ENCODE measurements at regions not wholly inside any gene's neighbourhood (a gene's known extent, or its start where the extent isn't known, plus 50 kb on each side); places are given as distances from the start of the nearest gene placed in this dataset.
"Not testable (repeated sequence)": the region's sequence is repeated elsewhere in the genome, so short reads cannot be mapped to it uniquely, and the experiment has no call there.

DNA sequence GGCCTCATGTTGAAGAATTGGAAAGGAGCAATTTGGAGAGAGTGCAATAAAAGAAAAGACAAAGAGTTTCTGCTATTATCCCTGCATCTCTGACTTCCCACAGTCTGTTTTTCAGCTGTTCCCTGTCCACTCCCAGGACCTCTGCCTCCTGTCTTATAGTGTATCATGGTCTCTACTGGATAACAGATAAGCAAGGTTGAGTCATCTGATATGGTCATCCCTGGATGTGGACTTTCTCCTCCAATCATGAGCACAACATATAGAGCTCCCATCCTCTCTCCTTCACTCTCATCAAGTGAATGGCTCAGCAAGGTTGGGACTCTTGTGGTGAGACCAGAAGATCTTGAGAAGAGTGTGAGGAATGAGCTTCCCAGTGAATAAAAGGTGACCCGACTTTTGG lies 123.1 kb downstream of the PLCE1 start:
- H3K4me3 ChIP-seq (replicated peaks in 1 of 2; ENCODE audit: low read depth in 2 of 2, low read length in 2 of 2), result no peak overlapping the region
- DNase-seq (ENCODE audit: low read depth in 2 of 2), result no peak
- no peak for TF ChIP-seq CTCF (IDR thresholded peaks at IDR 0.05; ENCODE audit: low read depth, low read length)

DNA sequence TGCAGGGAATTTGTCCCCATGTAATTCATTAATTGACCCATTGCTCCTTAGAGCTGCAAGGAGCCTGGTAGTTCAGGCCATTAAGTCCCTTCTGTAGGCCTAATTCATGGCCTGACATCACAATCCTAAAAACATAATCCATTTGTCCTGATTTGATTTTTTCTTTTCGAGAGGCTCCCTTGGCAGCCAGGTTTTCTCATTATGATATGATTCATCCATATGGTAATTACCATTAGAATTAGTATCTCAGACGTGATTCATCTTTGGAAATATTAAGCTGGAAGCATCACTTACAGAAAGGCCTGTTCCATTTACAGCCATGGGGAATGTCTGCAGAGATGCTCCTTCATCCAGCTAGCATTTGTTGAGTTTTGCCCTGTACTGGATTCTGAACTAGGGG lies 128.5 kb downstream of the PLCE1 start:
- TF ChIP-seq CTCF (IDR thresholded peaks at IDR 0.05; ENCODE audit: low read depth, low read length), result no peak
- DNase-seq (ENCODE audit: low read depth in 2 of 2), result no peak
- no peak overlapping the region for H3K4me3 ChIP-seq (replicated peaks in 1 of 2; ENCODE audit: low read depth in 2 of 2, low read length in 2 of 2)

GRCh38 chr10:94123258-94123995 lies 129.7 kb downstream of the PLCE1 start:
- peak; percentile 82 to 92 for DNase-seq (ENCODE audit: low read depth in 2 of 2)
- H3K4me3 ChIP-seq (replicated peaks in 1 of 2; ENCODE audit: low read depth in 2 of 2, low read length in 2 of 2), result no peak overlapping the region
- TF ChIP-seq CTCF (IDR thresholded peaks at IDR 0.05; ENCODE audit: low read depth, low read length), result no peak

- DNase-seq (ENCODE audit: low read depth in 2 of 2); H3K4me3 ChIP-seq (replicated peaks in 1 of 2; ENCODE audit: low read depth in 2 of 2, low read length in 2 of 2): not testable (repeated sequence)
These were observed 130.4 kb downstream of the PLCE1 start for GRCh38 chr10:94124147-94124546.

DNA sequence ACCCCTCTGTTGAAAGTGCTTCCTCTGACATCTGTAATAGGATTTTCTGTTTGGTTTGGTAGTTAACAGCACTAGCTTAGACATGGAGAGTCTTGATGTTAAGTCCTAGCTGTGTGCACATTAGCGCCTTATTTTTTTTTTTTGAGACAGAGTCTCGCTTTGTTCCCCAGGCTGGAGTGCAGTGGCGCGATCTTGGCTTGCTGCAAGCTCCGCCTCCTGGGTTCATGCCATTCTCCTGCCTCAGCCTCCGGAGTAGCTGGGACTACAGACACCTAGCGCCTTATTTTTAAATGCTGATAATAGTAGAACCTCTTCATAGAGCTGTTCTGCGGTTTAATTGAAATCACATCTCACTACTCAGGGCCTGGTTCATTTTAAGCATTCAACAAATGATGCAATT lies 131.5 kb downstream of the PLCE1 start:
- H3K4me3 ChIP-seq (replicated peaks in 1 of 2; ENCODE audit: low read depth in 2 of 2, low read length in 2 of 2); DNase-seq (ENCODE audit: low read depth in 2 of 2): not testable (repeated sequence)

GRCh38 chr10:94125856-94126255 lies 132.1 kb downstream of the PLCE1 start:
- no peak for TF ChIP-seq CTCF (IDR thresholded peaks at IDR 0.05; ENCODE audit: low read depth, low read length)
- DNase-seq (ENCODE audit: low read depth in 2 of 2), result peak; percentile 63 to 80
- H3K4me3 ChIP-seq (replicated peaks in 1 of 2; ENCODE audit: low read depth in 2 of 2, low read length in 2 of 2), result no peak overlapping the region

- H3K4me3 ChIP-seq (replicated peaks in 1 of 2; ENCODE audit: low read depth in 2 of 2, low read length in 2 of 2), result no peak overlapping the region
- no peak for TF ChIP-seq CTCF (IDR thresholded peaks at IDR 0.05; ENCODE audit: low read depth, low read length)
- DNase-seq (ENCODE audit: low read depth in 2 of 2), result peak; percentile 71 to 72
These were observed 135.8 kb downstream of the PLCE1 start for GRCh38 chr10:94129393-94130130.
